ENCODE measurements at regions not wholly inside any gene's neighbourhood (a gene's known extent, or its start where the extent isn't known, plus 50 kb on each side); places are given as distances from the start of the nearest gene placed in this dataset.
"Not testable (repeated sequence)": the region's sequence is repeated elsewhere in the genome, so short reads cannot be mapped to it uniquely, and the experiment has no call there.

DNA sequence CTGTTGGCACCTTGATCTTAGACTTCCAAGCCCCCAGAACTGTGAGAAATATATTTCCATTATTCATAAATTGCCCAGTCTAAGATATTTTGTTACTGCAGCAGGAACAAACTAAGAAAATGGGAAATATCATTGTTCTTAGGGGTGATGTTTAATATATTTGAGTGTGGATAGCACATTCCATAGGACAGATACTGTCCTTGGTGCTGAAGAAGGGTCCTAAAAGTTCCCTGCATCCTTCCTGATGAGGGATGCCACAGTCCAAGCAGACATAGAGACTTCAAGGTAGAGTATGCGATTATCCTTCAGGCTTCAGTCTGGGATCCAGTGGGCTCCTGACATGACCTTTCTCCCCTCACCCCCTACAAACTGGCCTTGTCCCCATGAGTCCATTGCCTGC lies 689.0 kb downstream of the TDRD15 start:
- DNase-seq = no peak

DNA sequence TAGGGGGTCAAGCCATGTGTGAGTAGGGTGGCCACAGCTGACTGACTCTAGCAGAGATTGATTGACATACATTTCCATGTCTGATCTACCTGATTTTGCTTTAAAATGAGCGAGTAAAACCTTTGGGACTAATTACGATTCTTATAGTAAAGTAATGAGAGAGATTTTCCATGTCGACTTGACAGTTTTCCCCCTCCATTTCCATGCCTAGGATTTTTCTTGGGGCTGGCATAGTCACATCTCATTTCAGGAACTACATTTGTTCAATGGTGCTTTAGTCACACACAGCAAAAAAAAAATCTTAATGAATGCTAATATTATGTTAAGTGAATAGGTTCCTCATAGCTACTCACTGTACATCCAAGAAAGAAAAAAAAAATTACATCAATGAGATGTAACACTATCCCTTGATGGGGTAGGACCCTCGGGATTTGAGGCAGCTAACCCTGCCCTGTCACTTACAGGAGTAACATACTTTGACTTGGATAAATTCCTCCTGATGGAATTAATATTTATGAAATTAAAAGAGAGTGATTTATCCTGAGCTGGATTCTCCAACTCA lies 690.9 kb downstream of the TDRD15 start:
- DNase-seq = no peak

DNA sequence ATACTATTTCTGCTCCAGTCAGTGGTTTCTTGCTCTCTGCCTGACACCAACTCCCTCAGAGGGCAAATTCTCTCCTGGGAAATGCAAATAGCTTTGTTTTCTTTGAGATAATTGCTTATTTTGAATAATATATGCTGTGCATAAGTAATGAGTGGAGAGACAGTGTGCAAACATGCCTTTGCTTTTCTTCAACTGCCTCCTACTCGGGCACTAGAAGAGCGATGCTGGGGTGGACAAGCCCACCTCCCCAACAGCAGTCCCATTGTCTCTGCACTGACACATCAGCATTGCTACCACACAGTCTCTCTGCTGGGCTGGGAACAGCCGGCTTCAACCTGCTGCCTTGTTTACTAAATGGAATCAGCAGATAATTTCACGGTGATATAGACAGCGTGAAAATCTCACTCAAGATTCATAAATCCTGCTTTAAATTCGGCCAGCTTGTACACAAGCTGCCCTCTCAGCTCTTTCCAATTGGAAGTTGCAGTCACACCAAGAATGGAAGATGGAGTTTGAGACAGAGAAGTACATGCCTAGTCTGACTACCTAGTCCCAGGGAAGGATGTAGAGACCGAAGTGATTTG lies 694.5 kb downstream of the TDRD15 start:
- DNase-seq = no peak

DNA sequence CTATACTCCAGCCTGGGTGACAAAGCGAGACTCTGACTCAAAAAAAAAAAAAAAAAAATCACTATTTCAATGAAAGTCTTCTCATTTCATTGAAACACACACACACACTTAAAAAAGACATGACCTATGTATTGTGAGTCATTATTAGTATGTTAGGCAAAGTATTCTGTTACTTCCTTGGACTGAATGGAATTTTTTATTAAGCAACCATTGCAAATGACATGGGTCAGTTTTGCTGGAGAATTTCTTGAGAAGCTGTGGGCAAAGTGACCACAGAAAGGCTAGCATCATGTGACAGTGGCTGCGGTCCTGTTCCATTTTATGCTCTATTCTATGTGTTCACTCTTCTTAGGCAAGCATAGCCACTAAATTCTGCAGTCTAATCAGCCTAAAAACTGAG lies 695.7 kb downstream of the TDRD15 start:
- no peak for DNase-seq

DNA sequence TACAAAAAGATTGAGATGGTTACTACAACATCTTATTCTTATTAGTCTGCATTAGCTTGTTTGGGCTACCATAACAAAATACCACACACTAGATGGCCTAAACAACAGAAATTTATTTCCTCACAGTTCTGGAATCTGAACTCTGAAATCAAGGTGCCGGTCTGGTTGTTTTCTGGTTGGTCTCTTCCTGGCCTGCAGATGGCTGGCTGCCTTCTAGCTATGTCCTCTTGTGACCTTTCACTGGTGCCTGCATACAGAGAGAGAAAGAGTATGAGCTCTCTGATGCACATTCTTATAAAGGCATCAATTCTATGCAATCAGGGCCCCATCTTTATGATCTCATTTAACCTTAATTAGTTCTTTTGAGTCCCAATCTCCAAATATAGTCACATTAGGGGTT lies 696.5 kb downstream of the TDRD15 start:
- no peak for DNase-seq

DNA sequence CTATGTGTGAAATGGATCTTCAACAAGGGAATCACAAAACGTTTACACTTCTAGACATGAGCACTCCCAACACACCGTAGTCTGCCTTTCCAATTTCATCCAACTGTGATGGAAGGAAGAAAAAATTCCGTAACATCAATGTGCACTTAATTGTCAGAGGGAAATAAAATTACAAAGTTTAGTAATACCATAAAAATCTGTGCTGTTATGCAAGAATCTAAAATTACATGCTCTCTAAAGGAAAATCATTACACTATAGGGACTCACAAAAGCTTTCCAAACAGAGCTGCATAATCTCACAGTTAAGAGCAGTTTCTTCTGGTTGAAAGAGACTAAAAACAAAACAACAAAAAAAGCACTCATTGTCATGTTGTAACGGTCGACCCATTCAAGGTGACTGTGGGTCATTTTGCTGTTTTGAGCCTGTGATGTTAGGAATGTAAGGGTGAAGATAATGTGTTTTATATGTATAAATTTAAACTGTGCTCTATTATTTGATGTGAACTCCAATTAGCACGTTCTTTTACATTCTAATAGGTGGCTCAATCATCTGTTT lies 698.0 kb downstream of the TDRD15 start:
- no peak for DNase-seq

DNA sequence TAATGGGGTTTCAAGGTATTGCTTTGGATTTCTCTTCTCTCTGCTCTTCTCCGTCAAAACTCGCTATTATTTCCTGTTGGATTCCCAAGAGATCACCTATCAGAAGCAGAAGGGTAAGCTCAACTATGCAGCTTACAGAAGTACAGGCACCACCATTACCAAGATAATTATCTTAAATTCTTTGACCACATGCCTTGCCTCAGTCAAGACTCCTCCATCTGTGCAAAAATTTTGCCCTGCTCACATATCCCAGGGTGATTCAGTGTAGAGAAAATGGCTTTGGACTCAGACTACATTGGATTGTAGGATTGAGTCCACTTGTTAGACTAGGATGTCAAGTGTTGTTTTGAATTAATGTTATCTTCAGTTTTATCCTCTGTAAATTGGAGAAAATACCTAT lies 698.7 kb downstream of the TDRD15 start:
- DNase-seq = no peak

DNA sequence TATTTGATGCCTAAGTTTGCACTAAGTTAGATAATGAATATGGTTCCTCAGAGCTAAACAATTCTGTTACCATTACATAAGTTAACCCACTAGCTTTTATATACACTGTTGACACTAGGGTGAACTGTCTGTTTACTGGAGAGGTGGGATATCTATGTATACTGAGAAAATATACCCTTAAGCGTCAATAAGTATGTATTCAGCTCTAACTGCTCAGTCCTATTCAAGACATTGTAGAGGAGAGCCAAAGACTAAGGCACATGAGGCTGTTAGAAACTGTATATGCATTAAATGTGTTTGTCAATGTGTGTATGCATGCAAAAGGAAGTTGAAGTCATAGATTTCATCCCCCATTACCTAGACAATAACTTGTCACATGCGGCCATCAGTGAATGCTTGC lies 710.0 kb downstream of the TDRD15 start:
- DNase-seq = no peak

DNA sequence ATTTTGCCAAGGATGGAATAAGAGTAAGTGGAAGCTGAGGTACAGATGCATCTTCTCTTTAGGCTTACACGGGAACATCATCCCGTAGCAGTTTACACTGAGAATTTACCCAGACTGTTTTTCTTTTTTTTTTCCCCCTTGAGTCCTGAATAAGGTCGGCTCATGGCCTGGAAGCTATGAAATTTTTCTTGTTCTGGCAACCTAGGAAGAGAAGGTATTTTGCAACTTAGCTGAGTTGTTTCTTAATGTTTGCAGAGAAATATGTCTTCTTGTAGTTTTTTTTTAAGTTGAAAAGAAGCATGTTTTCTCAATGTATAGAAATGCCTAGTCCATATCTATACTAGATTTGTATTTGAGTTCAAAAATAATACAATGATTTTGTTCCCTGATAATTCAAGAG lies 712.5 kb downstream of the TDRD15 start:
- DNase-seq = no peak

DNA sequence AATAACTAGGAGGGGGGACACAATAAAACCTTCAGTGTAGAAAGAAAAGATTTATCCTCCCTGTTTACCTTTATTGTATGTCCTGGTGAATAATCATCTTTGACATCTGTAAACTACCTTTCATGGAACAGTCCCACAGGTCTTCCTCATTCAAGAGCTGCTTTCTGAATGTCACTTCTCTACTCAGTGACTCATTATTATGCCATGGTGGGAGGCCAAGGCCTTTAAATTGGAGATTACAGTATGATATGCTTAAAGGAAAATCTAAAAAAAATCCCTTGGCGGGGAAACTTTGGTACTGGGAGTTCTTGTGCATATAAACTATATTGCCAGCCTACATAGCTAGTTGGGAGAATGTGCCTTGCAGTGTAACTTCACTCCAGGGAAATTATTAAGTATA lies 713.0 kb downstream of the TDRD15 start:
- no peak for DNase-seq

DNA sequence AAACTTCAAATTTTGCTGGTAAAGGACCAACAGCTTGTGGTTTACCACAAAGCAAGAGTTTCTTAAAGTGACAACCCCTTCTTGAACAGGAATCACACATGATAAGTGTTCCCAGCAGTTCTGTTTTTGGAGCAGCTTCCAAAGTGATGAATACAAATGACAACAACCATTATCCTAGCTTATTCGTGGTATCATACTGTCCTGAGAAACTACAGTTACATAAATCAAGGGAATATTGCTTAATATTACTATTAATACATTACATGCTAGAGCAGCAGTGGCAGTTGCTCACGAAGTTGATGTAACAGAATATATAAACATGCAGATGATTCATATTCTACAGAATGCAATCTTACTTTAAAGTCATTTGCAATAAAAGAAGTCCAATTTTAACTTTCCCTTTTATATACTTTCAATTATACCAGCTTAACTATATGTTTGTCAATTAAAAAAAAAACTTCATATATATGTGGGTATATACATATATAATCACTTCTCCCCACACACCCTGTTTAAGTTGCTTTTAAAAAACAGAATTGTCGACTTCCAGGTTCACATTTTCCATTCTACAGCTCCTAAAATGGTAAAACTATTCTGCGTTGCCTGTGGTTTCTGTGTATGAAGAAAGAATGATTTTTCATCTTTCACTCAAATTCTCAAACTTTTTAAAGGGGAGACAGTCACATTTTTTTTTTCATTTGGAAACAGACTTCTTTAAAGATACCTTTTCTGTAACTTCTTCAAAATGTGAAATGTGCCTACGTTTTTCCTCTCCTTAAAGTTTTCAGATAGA lies 713.6 kb downstream of the TDRD15 start:
- DNase-seq = no peak

DNA sequence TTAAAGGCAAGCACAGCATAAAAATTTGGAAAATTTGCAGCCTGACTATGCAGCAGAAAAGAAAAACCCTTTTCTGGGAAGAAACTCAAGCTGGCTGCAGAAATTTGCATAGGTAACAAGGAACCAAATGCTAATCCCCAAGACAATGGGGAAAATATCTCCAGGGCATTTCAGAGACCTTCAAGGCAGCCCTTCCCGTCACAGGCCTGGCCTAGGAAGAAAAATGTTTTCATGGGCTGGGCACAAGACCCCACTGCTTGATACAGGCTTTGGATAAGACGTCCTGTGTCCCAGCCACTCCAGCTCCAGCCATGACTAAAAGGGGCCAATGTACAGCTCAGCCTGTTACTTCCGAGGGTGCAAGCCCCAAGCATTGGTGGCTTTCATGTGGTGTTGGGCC lies 717.6 kb downstream of the TDRD15 start:
- no peak for DNase-seq

DNA sequence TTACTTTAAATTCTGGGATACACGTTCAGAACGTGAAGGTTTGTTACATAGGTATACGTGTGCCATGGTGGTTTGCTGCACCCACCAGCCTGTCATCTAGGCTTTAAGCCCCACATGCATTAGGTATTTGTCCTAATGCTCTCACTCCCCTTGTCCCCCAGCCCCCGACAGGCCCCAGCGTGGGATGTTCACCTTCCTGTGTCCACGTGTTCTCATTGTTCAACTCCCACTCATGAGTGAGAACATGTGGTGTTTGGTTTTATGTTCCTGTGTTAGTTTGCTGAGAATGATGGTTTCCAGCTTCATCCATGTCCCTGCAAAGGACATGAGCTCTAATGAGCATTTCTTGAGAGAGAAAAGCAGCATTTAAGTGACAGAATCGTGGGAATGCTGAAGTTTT lies 726.6 kb downstream of the TDRD15 start:
- not testable (repeated sequence) for DNase-seq

DNA sequence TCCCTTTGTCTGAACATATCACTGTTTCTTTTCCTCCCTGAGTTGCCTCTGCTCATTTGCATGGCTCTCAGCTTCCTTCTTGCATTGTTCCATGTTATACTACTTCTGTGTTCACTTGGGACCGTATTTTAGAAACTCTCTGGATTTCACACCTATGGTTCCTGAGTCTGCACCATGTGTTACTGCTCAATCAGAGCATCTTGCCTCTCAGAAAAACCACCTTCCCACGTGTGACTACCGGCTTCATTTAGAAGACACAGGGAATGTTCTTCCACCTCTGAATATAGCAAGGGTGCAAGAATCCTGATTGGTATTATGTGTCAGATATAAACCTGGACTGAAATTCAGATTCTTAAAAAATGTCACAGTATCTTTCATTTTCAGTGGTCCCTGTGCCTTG lies 731.2 kb downstream of the TDRD15 start:
- no peak for DNase-seq

DNA sequence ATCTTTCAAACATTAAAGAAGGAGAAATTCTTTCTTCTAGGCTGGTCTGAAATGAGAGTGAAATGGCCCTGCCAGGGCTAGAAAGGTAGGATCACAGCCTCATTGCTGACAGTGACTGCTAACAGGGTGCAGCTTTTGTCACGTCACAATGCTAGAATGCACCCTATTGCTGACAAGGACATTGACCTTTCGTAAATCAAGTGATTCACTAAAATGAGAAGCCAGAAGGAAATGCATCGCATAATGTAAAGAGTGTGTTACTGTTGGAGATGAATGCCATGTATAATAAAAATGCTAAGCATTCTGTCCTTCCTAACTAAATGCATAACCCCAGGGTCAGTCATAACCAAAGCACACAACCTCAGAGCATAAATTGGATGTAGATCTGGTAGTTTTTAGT lies 732.9 kb downstream of the TDRD15 start:
- DNase-seq = no peak

DNA sequence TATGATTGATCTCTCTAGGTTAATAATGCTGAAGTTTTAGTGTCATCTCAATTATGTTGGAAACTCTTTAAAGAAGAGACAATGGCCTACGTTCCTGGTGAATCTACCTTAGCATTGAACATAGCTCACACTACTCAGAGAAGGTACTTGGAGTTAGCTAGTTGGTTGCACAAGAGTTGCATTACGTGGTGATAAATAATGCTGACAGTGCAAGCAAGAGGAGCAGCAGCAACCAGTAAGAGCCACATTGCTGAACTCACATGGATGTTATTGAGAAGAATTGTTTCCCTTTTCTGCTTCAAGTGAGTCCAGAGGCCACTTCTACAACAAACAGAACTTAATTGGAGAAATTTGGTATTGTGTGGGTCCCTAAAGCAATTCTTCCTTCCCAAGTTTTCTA lies 737.1 kb downstream of the TDRD15 start:
- no peak for DNase-seq

DNA sequence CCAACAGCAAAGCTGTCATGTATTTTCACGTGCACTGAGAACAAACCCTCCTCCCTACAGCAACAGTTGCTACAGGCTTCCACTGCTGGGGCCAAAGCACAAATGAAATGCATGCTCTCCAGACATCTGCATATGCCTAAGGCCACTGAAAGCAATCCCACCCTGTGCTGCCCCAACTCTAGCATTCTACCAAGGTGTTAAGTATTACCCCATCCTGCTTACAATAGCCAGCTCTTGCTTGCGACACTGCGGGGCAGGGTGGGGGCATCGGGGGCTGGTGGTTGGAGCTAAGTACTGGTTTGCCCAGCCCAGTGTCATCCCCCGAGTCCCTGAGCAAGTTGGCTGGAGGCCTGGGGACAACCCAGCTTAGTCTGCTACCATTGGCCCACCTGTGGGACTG lies 742.5 kb downstream of the TDRD15 start:
- no peak for DNase-seq

DNA sequence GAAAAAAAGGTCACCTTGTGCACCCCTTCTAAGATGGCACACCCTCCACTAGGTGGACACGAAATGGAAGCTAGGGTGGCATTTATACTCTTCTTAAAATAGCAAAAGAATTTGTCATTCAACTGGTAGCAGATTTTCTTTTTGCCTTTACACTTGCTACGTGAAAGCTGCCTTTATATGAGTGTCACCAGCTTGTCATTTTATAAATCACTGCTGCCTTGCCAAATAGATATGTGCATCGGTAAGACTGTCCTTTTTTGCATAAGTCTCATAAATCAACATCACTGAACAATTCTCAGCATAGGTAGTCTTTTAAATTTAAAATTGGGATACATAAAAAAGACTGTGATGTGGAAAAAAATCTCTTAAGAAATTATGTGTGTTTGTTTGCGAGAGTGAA lies 764.1 kb downstream of the TDRD15 start:
- no peak for DNase-seq

DNA sequence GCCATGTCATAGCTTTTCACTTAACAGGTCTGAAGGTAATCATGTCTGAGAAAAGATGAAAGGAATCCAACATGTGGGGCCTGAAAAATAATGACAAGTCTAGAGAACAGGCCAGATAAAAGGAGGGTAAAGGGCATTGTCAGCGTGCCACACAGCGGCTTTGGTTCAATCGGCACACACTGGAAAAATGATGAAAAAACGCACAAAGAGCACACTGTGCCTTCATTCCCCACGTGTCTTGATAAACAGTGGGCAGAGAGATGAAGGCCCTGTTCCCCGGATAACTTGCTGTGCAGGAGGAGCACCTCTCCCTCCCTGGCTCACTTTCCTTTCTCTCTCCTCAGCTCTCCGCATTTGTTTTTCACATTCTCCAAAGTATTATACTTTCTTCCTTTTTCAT lies 766.3 kb downstream of the TDRD15 start:
- DNase-seq = no peak

DNA sequence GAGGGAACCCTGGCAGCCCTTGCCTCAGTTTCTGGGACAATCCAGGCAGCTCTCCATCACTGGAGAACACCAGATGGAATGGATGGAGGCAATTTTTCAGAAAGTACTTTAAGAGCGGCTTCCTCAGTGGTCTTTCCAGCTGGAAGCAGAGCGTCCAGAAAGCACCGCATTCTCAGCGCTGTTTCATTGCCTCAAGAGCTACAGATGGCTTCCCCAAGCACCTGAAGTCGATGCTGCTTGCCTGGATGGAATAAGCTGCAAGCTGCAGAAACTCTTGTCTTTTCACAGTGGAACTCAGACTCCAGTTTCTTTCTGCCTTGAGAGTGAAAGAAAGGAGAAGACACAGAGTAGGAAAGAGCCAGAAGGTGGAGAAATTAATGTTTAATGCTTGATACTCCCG lies 766.9 kb downstream of the TDRD15 start:
- no peak for DNase-seq

DNA sequence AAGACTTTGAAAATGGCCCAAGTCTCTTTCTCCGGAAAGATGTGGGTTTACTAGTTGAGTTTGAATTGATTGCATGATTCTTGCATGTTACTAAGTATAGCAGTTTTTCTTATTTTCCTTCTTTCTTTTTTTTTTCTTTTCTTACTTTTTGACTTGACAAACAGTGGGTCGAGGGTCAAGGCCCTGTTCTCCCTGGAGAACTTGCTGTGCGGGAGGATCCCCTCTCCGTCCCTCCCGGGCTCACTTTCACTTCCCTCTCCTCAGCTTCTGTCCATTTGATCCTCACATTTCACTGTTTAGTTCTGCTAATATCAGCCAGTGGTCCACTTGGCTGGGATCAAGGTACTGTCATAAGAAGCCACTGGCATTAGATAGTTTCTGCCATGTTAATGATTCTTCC lies 767.4 kb downstream of the TDRD15 start:
- DNase-seq = no peak

DNA sequence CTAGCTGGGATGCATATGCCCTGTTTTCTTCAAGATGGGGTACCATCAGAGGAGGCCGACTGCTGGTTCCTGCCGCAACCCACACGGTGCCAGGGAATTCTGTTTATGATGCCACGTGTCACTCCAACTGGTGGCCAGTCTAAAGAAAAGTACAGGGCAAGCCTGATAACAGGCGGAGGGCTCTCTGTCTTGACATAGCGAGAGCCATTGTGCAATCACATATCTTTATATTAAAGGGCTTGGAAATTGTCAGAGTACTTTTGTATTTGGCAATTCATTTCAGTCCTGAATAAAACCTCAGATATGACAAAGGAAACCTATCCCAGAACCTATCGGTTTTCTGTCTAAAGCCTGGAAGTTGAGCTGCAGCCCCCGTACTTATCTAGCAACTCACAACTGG lies 768.4 kb downstream of the TDRD15 start:
- DNase-seq = no peak

DNA sequence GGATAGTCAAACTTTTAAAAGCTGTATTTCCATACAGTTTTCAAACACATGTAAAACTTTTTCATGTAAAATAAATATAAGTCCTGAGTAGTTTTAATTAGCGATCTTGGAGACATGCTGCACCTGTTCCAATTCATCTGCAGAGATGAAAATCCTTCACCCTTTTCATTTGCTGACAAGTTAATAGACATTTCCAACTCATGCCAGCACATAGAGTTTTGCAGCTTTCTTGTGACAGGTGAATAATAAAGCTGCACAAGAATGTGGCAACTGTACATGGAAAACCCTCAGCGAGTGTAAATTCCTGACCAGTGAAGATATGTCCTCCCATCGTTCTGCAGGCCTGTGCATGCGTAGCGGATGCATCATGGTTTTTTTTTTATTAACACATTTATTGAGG lies 771.4 kb downstream of the TDRD15 start:
- no peak for DNase-seq

DNA sequence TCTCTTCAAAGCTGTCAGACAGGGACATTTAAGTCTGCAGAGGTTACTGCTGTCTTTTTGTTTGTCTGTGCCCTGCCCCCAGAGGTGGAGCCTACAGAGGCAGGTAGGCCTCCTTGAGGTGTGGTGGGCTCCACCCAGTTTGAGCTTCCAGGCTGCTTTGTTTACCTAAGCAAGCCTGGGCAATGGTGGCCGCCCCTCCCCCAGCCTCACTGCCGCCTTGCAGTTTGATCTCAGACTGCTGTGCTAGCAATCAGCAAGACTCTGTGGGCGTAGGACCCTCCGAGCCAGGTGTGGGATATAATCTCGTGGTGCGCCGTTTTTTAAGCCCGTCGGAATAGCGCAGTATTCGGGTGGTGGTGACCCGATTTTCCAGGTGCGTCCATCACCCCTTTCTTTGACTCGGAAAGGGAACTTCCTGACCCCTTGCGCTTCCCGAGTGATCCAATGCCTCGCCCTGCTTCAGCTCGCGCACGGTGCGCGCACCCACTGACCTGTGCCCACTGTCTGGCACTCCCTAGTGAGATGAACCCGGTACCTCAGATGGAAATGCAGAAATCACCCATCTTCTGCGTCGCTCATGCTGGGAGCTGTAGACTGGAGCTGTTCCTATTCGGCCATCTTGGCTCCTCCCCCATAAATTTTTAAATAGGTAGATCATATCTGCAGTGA lies 785.1 kb downstream of the TDRD15 start:
- DNase-seq = not testable (repeated sequence)
